ENCODE measurements at regions not wholly inside any gene's neighbourhood (a gene's known extent, or its start where the extent isn't known, plus 50 kb on each side); places are given as distances from the start of the nearest gene placed in this dataset.

- H3K4me3 ChIP-seq (ENCODE audit: low read length), result no peak overlapping the region
- no peak for TF ChIP-seq ZNF274 (IDR thresholded peaks at IDR 0.05; ENCODE audit: low read depth, low read length)
These were observed 1921.6 kb upstream of the WWC1 start for GRCh38 chr5:166369807-166370206.

GRCh38 chr5:166370928-166371690 is 1920.3 kb upstream of the WWC1 start:
- TF ChIP-seq ZNF274 (IDR thresholded peaks at IDR 0.05; ENCODE audit: low read depth, low read length), result no peak
- no peak overlapping the region for H3K4me3 ChIP-seq (ENCODE audit: low read length)

GRCh38 chr5:166373817-166374216 is 1917.6 kb upstream of the WWC1 start:
- TF ChIP-seq ZNF274 (IDR thresholded peaks at IDR 0.05; ENCODE audit: low read depth, low read length), result no peak
- no peak overlapping the region for H3K4me3 ChIP-seq (ENCODE audit: low read length)

- H3K4me3 ChIP-seq (ENCODE audit: low read length), result no peak overlapping the region
- no peak for TF ChIP-seq ZNF274 (IDR thresholded peaks at IDR 0.05; ENCODE audit: low read depth, low read length)
These were observed 1913.7 kb upstream of the WWC1 start for GRCh38 chr5:166377756-166378155.

GRCh38 chr5:166379517-166379916 is 1911.9 kb upstream of the WWC1 start:
- no peak overlapping the region for H3K4me3 ChIP-seq (ENCODE audit: low read length)
- TF ChIP-seq ZNF274 (IDR thresholded peaks at IDR 0.05; ENCODE audit: low read depth, low read length), result no peak

- H3K4me3 ChIP-seq (ENCODE audit: low read length), result no peak overlapping the region
- TF ChIP-seq ZNF274 (IDR thresholded peaks at IDR 0.05; ENCODE audit: low read depth, low read length), result no peak
These were observed 1909.4 kb upstream of the WWC1 start for GRCh38 chr5:166382031-166382430.

GRCh38 chr5:166398131-166398530 is 1893.3 kb upstream of the WWC1 start:
- H3K4me3 ChIP-seq (ENCODE audit: low read length), result no peak overlapping the region
- TF ChIP-seq ZNF274 (IDR thresholded peaks at IDR 0.05; ENCODE audit: low read depth, low read length), result no peak

- H3K4me3 ChIP-seq (ENCODE audit: low read length), result no peak overlapping the region
- no peak for TF ChIP-seq ZNF274 (IDR thresholded peaks at IDR 0.05; ENCODE audit: low read depth, low read length)
These were observed 1891.7 kb upstream of the WWC1 start for GRCh38 chr5:166399781-166400180.

GRCh38 chr5:166401391-166401790 is 1890.1 kb upstream of the WWC1 start:
- TF ChIP-seq ZNF274 (IDR thresholded peaks at IDR 0.05; ENCODE audit: low read depth, low read length), result no peak
- H3K4me3 ChIP-seq (ENCODE audit: low read length), result no peak overlapping the region

- no peak overlapping the region for H3K4me3 ChIP-seq (ENCODE audit: low read length)
- TF ChIP-seq ZNF274 (IDR thresholded peaks at IDR 0.05; ENCODE audit: low read depth, low read length), result no peak
These were observed 1879.3 kb upstream of the WWC1 start for GRCh38 chr5:166412191-166412590.

GRCh38 chr5:166427211-166427610 is 1864.2 kb upstream of the WWC1 start:
- TF ChIP-seq ZNF274 (IDR thresholded peaks at IDR 0.05; ENCODE audit: low read depth, low read length), result no peak
- H3K4me3 ChIP-seq (ENCODE audit: low read length), result no peak overlapping the region

- H3K4me3 ChIP-seq (ENCODE audit: low read length), result no peak overlapping the region
- TF ChIP-seq ZNF274 (IDR thresholded peaks at IDR 0.05; ENCODE audit: low read depth, low read length), result no peak
These were observed 1863.1 kb upstream of the WWC1 start for GRCh38 chr5:166428264-166428803.

GRCh38 chr5:166430491-166431319 is 1860.7 kb upstream of the WWC1 start:
- no peak for TF ChIP-seq ZNF274 (IDR thresholded peaks at IDR 0.05; ENCODE audit: low read depth, low read length)
- no peak overlapping the region for H3K4me3 ChIP-seq (ENCODE audit: low read length)

- TF ChIP-seq ZNF274 (IDR thresholded peaks at IDR 0.05; ENCODE audit: low read depth, low read length), result no peak
- H3K4me3 ChIP-seq (ENCODE audit: low read length), result no peak overlapping the region
These were observed 1860.0 kb upstream of the WWC1 start for GRCh38 chr5:166431456-166431855.

GRCh38 chr5:166433679-166434078 is 1857.8 kb upstream of the WWC1 start:
- no peak overlapping the region for H3K4me3 ChIP-seq (ENCODE audit: low read length)
- TF ChIP-seq ZNF274 (IDR thresholded peaks at IDR 0.05; ENCODE audit: low read depth, low read length), result no peak
